Uterus (tissue), 2 donors: ENCODE measurements at regions not wholly inside any gene's neighbourhood (a gene's known extent, or its start where the extent isn't known, plus 50 kb on each side); places are given as distances from the start of the nearest gene placed in this dataset.

Source experiments
- CTCF ChIP-seq, 4 experiments: fragments of 200-600 bp in 2 of 4; fragments of 450-650 bp in 2 of 4; sonication (generic) in 2 of 4; IDR thresholded peaks; one replicate each; pipeline ENCODE4 v1.5.1; 2016 to 2019; ENCODE audit warnings: antibody characterized with exemption in 4 of 4, mild to moderate bottlenecking in 2 of 4, moderate library complexity in 1 of 4
- POLR2A ChIP-seq, 2 donors: fragments of 450-650 bp; IDR thresholded peaks; one replicate each; pipeline ENCODE4 v1.6.1; 2016; ENCODE audit warnings: antibody characterized with exemption in 2 of 2, mild to moderate bottlenecking in 1 of 2, moderate library complexity in 1 of 2

DNA sequence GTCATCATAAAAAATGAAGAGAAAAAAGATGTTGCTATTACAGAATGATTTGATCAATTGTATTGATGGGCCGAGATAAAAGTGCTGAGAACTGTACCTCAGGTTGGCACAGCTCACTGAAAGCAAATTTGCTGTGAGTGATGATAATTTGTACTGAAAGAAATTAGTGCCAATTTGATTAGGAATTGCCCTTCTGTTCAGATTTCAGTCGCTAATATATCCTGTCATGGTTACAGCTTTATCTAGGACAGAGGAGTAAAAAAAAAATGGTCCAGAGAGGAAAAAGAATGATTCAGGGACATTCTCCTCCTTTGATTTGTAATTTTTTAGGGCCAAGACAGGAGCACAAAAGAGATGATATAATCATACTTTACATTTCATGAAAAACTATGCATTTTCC is 1264.2 kb downstream of the ROBO2 start:
- no peak for TF ChIP-seq CTCF (IDR thresholded peaks at IDR 0.05)
- no peak for TF ChIP-seq POLR2A (IDR thresholded peaks at IDR 0.05)
